AG04449 (cell line): ENCODE measurements at regions not wholly inside any gene's neighbourhood (a gene's known extent, or its start where the extent isn't known, plus 50 kb on each side); places are given as distances from the start of the nearest gene placed in this dataset.

Source experiments
- CTCF ChIA-PET: fragments of 350-600 bp; formaldehyde crosslinking; extraction: SDS; loops from one replicate; lab custom pipeline; 2021; ENCODE audit warnings: antibody characterized with exemption; lab: Yijun Ruan, JAX
- POLR2A ChIA-PET: fragments of 400-600, 350-600 bp; formaldehyde crosslinking; extraction: SDS; loops from one replicate; lab custom pipeline; 2020; ENCODE audit warnings: antibody characterized with exemption, inconsistent platforms; lab: Yijun Ruan, JAX
- DNase-seq: peaks from one replicate; pipeline ENCODE4 v3.0.0-alpha.2; 2010; ENCODE audit warnings: low read depth, low spot score
- H3K4me3 ChIP-seq: 2 replicates; pipeline ENCODE4 v1.5.1; 2011; ENCODE audit warnings: low read depth, mild to moderate bottlenecking, control low read depth, low read length
- CTCF ChIP-seq: IDR thresholded peaks from one replicate; pipeline ENCODE4 v1.5.1; 2011; ENCODE audit warnings: mild to moderate bottlenecking, moderate library complexity, low read length, control low read depth, inconsistent platforms; ENCODE audit not compliant: insufficient read depth; ENCODE audit errors: missing control alignments

- H3K4me3 ChIP-seq: no peak overlapping the region
- CTCF ChIA-PET: no interaction called here
- TF ChIP-seq CTCF: no peak
- no peak for DNase-seq
- POLR2A ChIA-PET: interaction anchor here (0.6 kb wide), 1 partner anchor 23 kb away, joined by 3 read pairs; no protein-coding TSS in a partner anchor
These were observed 82.4 kb upstream of the STARD13 start for GRCh38 chr13:33367926-33368325.

GRCh38 chr13:33369073-33369472 lies 83.5 kb upstream of the STARD13 start:
- no peak for TF ChIP-seq CTCF
- ChIA-PET CTCF (interaction anchor here (0.8 to 1.5 kb wide), 2 partner anchors 15 to 24 kb away, joined by 3 read pairs; no protein-coding TSS in a partner anchor), POLR2A (no interaction called here)
- H3K4me3 ChIP-seq: no peak overlapping the region
- no peak for DNase-seq

- DNase-seq: no peak
- CTCF ChIA-PET: no interaction called here
- POLR2A ChIA-PET: no interaction called here
- H3K4me3 ChIP-seq: no peak overlapping the region
- no peak for TF ChIP-seq CTCF
These were observed 86.8 kb upstream of the STARD13 start for GRCh38 chr13:33372251-33372919.

GRCh38 chr13:33373624-33374023 lies 88.1 kb upstream of the STARD13 start:
- no peak for DNase-seq
- no peak for TF ChIP-seq CTCF
- H3K4me3 ChIP-seq: no peak overlapping the region
- POLR2A ChIA-PET: no interaction called here
- CTCF ChIA-PET: no interaction called here

- no peak for TF ChIP-seq CTCF
- no peak for DNase-seq
- ChIA-PET CTCF (no interaction called here), POLR2A (no interaction called here)
- H3K4me3 ChIP-seq: no peak overlapping the region
These were observed 89.9 kb upstream of the STARD13 start for GRCh38 chr13:33375421-33375820.

GRCh38 chr13:33376212-33376611 lies 90.7 kb upstream of the STARD13 start:
- ChIA-PET CTCF (no interaction called here), POLR2A (no interaction called here)
- TF ChIP-seq CTCF: no peak
- DNase-seq: no peak
- no peak overlapping the region for H3K4me3 ChIP-seq
